Lower lobe of right lung (tissue), 2 donors: ENCODE measurements at regions not wholly inside any gene's neighbourhood (a gene's known extent, or its start where the extent isn't known, plus 50 kb on each side); places are given as distances from the start of the nearest gene placed in this dataset.

Experiments used
- ATAC-seq, 2 donors: fragments of 200-7000 bp; cut with Tn5 transposase; one replicate each; pipeline ENCODE4 v1.9.1; 2020 to 2022; ENCODE audit warnings: mild to moderate bottlenecking in 2 of 2, moderate library complexity in 2 of 2
- DNase-seq: peaks from one replicate; pipeline ENCODE4 v3.0.0-alpha.2; 2020
- H3K27ac ChIP-seq: fragments of 200-600 bp; one replicate; pipeline ENCODE4 v1.8.0; 2022
- H3K27me3 ChIP-seq: fragments of 200-600 bp; one replicate; pipeline ENCODE4 v1.8.0; 2022; ENCODE audit warnings: low read depth
- H3K36me3 ChIP-seq: fragments of 200-600 bp; one replicate; pipeline ENCODE4 v1.8.0; 2022; ENCODE audit warnings: mild to moderate bottlenecking
- H3K4me1 ChIP-seq: fragments of 200-600 bp; one replicate; pipeline ENCODE4 v1.8.0; 2022
- H3K4me3 ChIP-seq: fragments of 200-600 bp; one replicate; pipeline ENCODE4 v1.8.0; 2022; ENCODE audit warnings: mild to moderate bottlenecking
- H3K9me3 ChIP-seq: fragments of 200-600 bp; one replicate; pipeline ENCODE4 v1.8.0; 2022
- CTCF ChIP-seq: fragments of 200-600 bp; IDR thresholded peaks from one replicate; pipeline ENCODE4 v1.8.0; 2022; ENCODE audit warnings: antibody characterized with exemption, mild to moderate bottlenecking
- intact Hi-C: fragments of 100-400 bp; cut with DNase I; formaldehyde crosslinking; loops from one replicate; pipeline ENCODE4 v1.11.0; 2022
- donor health status: DM: no; HTN: yes; CAD: no; lungs with severe emphysema.

- Histone ChIP-seq H3K4me1 (no peaks in the 10 kb centered on the region), H3K36me3 (no peaks in the 10 kb centered on the region), H3K4me3 (no peak overlapping the region), H3K27ac (no peak overlapping the region), H3K9me3 (no peaks in the 10 kb centered on the region), H3K27me3 (no peaks in the 10 kb centered on the region)
- ATAC-seq (no peak), DNase-seq (no peak)
- TF ChIP-seq CTCF, result no peak
- intact Hi-C loops, result no loop called here
These were observed 250.3 kb downstream of the STK31 start for GRCh38 chr7:23960361-23960760.

GRCh38 chr7:23963461-23964165 is 253.6 kb downstream of the STK31 start:
- intact Hi-C loops, result no loop called here
- no peak for DNase-seq
- Histone ChIP-seq H3K27me3 (no peaks in the 10 kb centered on the region), H3K4me1 (no peaks in the 10 kb centered on the region), H3K36me3 (no peaks in the 10 kb centered on the region), H3K4me3 (no peak overlapping the region), H3K27ac (no peak overlapping the region), H3K9me3 (no peaks in the 10 kb centered on the region)
- no peak for ATAC-seq
- TF ChIP-seq CTCF, result no peak

- no peak for TF ChIP-seq CTCF
- Histone ChIP-seq H3K4me1 (no peaks in the 10 kb centered on the region), H3K36me3 (no peaks in the 10 kb centered on the region), H3K9me3 (no peaks in the 10 kb centered on the region), H3K27me3 (no peaks in the 10 kb centered on the region), H3K4me3 (no peak overlapping the region), H3K27ac (no peak overlapping the region)
- DNase-seq (no peak), ATAC-seq (no peak)
- intact Hi-C loops, result no loop called here
These were observed 254.7 kb downstream of the STK31 start for GRCh38 chr7:23964715-23965114.

GRCh38 chr7:23965296-23965695 is 255.3 kb downstream of the STK31 start:
- H3K4me3 ChIP-seq, result no peak overlapping the region
- intact Hi-C loops, result no loop called here
- no peaks in the 10 kb centered on the region for H3K36me3 ChIP-seq
- H3K4me1 ChIP-seq, result no peaks in the 10 kb centered on the region
- TF ChIP-seq CTCF, result no peak
- ATAC-seq, result no peak
- no peak overlapping the region for H3K27ac ChIP-seq
- H3K9me3 ChIP-seq, result no peaks in the 10 kb centered on the region
- no peak for DNase-seq
- H3K27me3 ChIP-seq, result no peaks in the 10 kb centered on the region

- Histone ChIP-seq H3K4me3 (no peak overlapping the region), H3K27me3 (no peaks in the 10 kb centered on the region), H3K27ac (no peak overlapping the region), H3K4me1 (no peaks in the 10 kb centered on the region), H3K9me3 (no peaks in the 10 kb centered on the region), H3K36me3 (no peaks in the 10 kb centered on the region)
- no peak for TF ChIP-seq CTCF
- intact Hi-C loops, result no loop called here
- no peak for DNase-seq
- ATAC-seq, result no peak
These were observed 256.9 kb downstream of the STK31 start for GRCh38 chr7:23966941-23967340.
